BLaER1 treated with 17β-estradiol and CSF1 and Interleukin-3, amounts not matched to agents 10 nM and 100 nM (cell line): ENCODE measurements at regions not wholly inside any gene's neighbourhood (a gene's known extent, or its start where the extent isn't known, plus 50 kb on each side); places are given as distances from the start of the nearest gene placed in this dataset.

Source experiments
- H3K27ac ChIP-seq, 11 experiments: shearing (Covaris generic); formaldehyde crosslinking; 2 replicates each; pipeline ENCODE4 v1.8.1; 2022
- H3K27me3 ChIP-seq, 11 experiments: shearing (Covaris generic); formaldehyde crosslinking; 2 replicates each; pipeline ENCODE4 v1.8.1; 2022
- H3K36me3 ChIP-seq, 11 experiments: shearing (Covaris generic); formaldehyde crosslinking; 2 replicates each; pipeline ENCODE4 v1.8.1; 2022
- H3K4me1 ChIP-seq, 10 experiments: shearing (Covaris generic); formaldehyde crosslinking; 2 replicates each; pipeline ENCODE4 v1.8.1; 2022
- H3K4me2 ChIP-seq, 11 experiments: shearing (Covaris generic); formaldehyde crosslinking; 2 replicates each; pipeline ENCODE4 v1.8.1; 2022
- H3K4me3 ChIP-seq, 10 experiments: shearing (Covaris generic); formaldehyde crosslinking; 2 replicates each; pipeline ENCODE4 v1.8.1; 2022
- H3K9ac ChIP-seq, 11 experiments: shearing (Covaris generic); formaldehyde crosslinking; 2 replicates each; pipeline ENCODE4 v1.8.1; 2022
- H3K9me3 ChIP-seq, 11 experiments: shearing (Covaris generic); formaldehyde crosslinking; replicated peaks in 1 of 11; 2 replicates each; pipeline ENCODE4 v1.8.1; 2022
- H4K20me1 ChIP-seq, 11 experiments: shearing (Covaris generic); formaldehyde crosslinking; 2 replicates each; pipeline ENCODE4 v1.8.1; 2022
- Cebpa-rat ChIP-seq, 11 experiments: shearing (Covaris generic); IDR thresholded peaks; 2 replicates each; pipeline ENCODE4 v1.8.1; 2022

DNA sequence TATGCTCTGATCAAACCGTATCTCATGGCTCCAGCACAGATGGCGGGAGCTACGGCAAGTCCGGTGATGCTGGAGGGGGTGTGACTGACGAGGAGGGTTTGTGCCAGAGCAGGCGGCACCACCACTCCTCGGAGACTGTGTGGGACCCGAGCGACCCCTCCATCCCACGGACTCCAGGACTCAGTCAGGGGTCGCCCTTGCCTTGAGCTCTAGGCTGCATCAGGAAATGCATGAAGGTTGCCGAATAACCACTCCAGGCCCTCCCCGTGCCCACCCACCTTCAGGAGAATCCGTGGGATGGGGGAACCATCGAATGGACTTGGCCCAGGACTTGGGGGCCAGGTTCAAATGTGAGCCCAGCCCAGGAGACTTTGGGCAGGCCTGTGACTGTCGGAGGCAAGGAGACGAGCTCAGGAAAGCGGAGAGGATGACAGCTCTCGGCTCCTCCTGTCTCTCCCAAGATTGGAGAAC is 60.2 kb upstream of the ZNF469 start:
- H3K27me3 ChIP-seq, result no peaks in the 10 kb centered on the region
- peaks cover 0 to 4% (median 0%) of the 10 kb centered on the region in 11 experiments; a peak in 2 of 22 replicates for H4K20me1 ChIP-seq
- no peak for TF ChIP-seq Cebpa-rat (IDR thresholded peaks at IDR 0.05)
- H3K27ac ChIP-seq, result no peak overlapping the region
- H3K9me3 ChIP-seq, result peaks cover 8 to 35% (median 25%) of the 10 kb centered on the region in 11 experiments; a peak in 18 of 22 replicates
- no peak overlapping the region for H3K4me3 ChIP-seq
- H3K36me3 ChIP-seq, result no peaks in the 10 kb centered on the region
- peaks cover 0 to 33% (median 22%) of the 10 kb centered on the region in 10 experiments; a peak in 16 of 20 replicates for H3K4me1 ChIP-seq
- H3K9ac ChIP-seq, result no peak overlapping the region
- H3K4me2 ChIP-seq, result peak overlapping the region in 7 of 11 experiments; percentile 58 to 85 (median 76); a peak in 11 of 22 replicates

GRCh38 chr16:88323041-88323440 is 59.7 kb upstream of the ZNF469 start:
- no peak for TF ChIP-seq Cebpa-rat (IDR thresholded peaks at IDR 0.05)
- peaks cover 0 to 33% (median 22%) of the 10 kb centered on the region in 10 experiments; a peak in 16 of 20 replicates for H3K4me1 ChIP-seq
- no peaks in the 10 kb centered on the region for H3K27me3 ChIP-seq
- H4K20me1 ChIP-seq, result peaks cover 0 to 4% (median 0%) of the 10 kb centered on the region in 11 experiments; a peak in 1 of 22 replicates
- H3K4me2 ChIP-seq, result peak overlapping the region in 9 of 11 experiments; percentile 10 to 85 (median 76); a peak in 17 of 22 replicates
- H3K36me3 ChIP-seq, result no peaks in the 10 kb centered on the region
- peaks cover 8 to 35% (median 25%) of the 10 kb centered on the region in 11 experiments; a peak in 18 of 22 replicates for H3K9me3 ChIP-seq
- H3K27ac ChIP-seq, result peak overlapping the region in 2 of 11 experiments; percentile 22 to 32; a peak in 2 of 22 replicates
- H3K9ac ChIP-seq, result peak overlapping the region in 1 of 11 experiments; percentile 8; a peak in 1 of 22 replicates
- no peak overlapping the region for H3K4me3 ChIP-seq

DNA sequence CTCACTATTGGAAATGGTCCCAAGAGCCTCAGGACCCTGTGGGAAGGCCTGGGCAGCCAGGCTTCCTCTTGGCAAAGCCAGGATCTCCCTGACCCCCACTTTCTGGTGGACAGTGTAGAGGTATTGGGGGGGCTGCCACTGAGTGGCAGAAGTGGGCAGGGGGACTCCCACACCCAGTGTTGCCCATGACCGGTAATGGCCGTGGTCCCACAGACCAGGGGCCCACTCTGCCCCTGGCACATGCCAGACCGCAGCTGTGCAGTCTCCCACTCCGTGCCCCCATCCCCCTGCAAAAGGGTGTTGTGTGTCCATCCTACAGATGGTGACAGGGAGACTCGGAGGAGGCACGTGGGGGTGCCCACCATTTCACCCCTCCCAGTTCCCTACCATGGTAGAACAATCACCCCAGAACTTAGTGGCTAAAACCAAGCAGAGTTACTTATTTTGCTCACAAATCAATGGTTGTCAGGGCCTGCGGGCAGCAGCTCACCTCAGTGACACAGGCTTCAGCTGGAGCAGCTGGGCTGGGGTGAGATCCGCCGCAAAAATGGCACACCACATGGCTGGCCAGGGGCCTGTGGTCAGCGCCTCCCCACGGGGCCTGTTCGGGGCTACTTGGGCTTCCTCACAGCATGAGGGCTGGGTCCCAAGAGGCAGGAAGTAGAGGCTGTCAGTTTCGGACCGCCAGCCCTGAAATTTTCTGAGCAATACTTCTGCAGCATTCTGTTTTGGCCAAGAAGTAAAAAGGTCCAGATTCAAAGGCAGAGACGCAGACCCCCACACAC is 59.0 kb upstream of the ZNF469 start:
- TF ChIP-seq Cebpa-rat (IDR thresholded peaks at IDR 0.05), result no peak
- Histone ChIP-seq H3K9ac (peak overlapping the region in 1 of 11 experiments; percentile 14; a peak in 1 of 22 replicates), H3K27me3 (no peaks in the 10 kb centered on the region), H3K4me2 (peak overlapping the region in 10 of 11 experiments; percentile 8 to 85 (median 69); a peak in 17 of 22 replicates), H3K9me3 (peaks cover 8 to 35% (median 25%) of the 10 kb centered on the region in 11 experiments; a peak in 18 of 22 replicates), H3K36me3 (no peaks in the 10 kb centered on the region), H3K4me1 (peaks cover 0 to 28% (median 20%) of the 10 kb centered on the region in 10 experiments; a peak in 16 of 20 replicates), H3K27ac (peak overlapping the region in 4 of 11 experiments; percentile 11 to 32 (median 24); a peak in 5 of 22 replicates), H3K4me3 (no peak overlapping the region), H4K20me1 (peaks cover 0 to 4% (median 0%) of the 10 kb centered on the region in 11 experiments; a peak in 1 of 22 replicates)

DNA sequence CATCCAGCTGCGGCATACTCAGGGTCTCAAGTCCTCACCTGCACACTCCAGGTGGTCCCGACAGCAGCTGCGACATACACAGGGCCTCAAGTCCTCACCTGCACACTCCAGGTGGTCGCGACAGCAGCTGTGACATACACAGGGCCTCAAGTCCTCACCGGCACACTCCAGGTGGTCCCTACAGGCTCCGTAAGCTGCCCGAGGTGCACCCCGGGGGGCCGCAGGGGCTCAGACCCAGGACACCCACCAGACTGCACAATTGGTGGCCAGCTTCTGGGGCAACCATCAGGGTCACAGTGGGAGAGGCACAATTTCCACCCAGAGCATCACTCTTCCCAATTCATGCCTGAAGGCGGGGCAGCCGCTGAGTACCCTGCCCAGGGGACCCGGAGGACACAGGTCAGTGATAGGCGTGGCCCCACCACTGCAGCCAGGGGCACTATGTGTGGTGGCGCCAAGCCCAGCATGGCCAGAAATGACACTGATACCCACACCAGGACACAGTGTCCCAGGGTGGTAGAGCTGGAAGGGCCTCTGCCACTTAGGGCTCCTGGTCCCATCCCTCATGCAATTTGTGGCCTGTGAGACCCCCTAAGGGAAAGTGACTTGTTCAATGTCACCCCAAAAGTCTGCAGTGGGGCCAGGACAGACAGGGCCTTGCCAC is 57.5 kb upstream of the ZNF469 start:
- H3K36me3 ChIP-seq, result no peaks in the 10 kb centered on the region
- H3K9ac ChIP-seq, result no peak overlapping the region
- no peaks in the 10 kb centered on the region for H3K27me3 ChIP-seq
- H3K4me1 ChIP-seq, result peaks cover 2 to 32% (median 24%) of the 10 kb centered on the region in 10 experiments; a peak in 18 of 20 replicates
- H3K4me3 ChIP-seq, result no peak overlapping the region
- peaks cover 8 to 35% (median 25%) of the 10 kb centered on the region in 11 experiments; a peak in 18 of 22 replicates for H3K9me3 ChIP-seq
- no peak overlapping the region for H3K4me2 ChIP-seq
- H3K27ac ChIP-seq, result no peak overlapping the region
- H4K20me1 ChIP-seq, result peaks cover 0 to 4% (median 0%) of the 10 kb centered on the region in 11 experiments; a peak in 1 of 22 replicates
- no peak for TF ChIP-seq Cebpa-rat (IDR thresholded peaks at IDR 0.05)

DNA sequence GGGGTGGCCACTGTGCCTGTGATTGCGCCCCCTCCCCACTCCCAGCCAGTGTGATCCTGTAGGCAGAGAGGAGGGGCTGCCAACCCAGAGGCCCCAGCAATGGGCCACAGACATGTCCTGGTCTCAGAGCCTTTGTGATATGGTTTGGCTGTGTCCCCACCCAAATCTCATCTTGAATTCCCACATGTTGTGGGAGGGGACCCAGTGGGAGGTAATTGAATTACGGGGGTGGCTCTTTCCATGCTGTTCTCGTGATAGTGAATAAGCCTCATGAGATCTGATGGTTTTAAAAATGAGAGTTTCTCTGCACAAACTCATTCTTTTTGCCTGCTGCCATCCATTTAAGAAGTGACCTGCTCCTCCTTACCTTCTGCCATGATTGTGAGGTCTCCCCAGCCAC is 56.8 kb upstream of the ZNF469 start:
- H3K4me1 ChIP-seq, result peaks cover 7 to 38% (median 29%) of the 10 kb centered on the region in 10 experiments; a peak in 18 of 20 replicates
- H3K9ac ChIP-seq, result no peak overlapping the region
- peaks cover 0 to 4% (median 0%) of the 10 kb centered on the region in 11 experiments; a peak in 1 of 22 replicates for H4K20me1 ChIP-seq
- no peaks in the 10 kb centered on the region for H3K36me3 ChIP-seq
- no peak overlapping the region for H3K27ac ChIP-seq
- H3K4me2 ChIP-seq, result no peak overlapping the region
- H3K27me3 ChIP-seq, result no peaks in the 10 kb centered on the region
- no peak for TF ChIP-seq Cebpa-rat (IDR thresholded peaks at IDR 0.05)
- H3K4me3 ChIP-seq, result no peak overlapping the region
- H3K9me3 ChIP-seq, result peaks cover 7 to 33% (median 24%) of the 10 kb centered on the region in 11 experiments; a peak in 18 of 22 replicates

- Histone ChIP-seq H3K9ac (no peak overlapping the region), H3K4me1 (peaks cover 9 to 38% (median 30%) of the 10 kb centered on the region in 10 experiments), H3K36me3 (no peaks in the 10 kb centered on the region), H3K4me3 (no peak overlapping the region), H3K27me3 (no peaks in the 10 kb centered on the region), H3K27ac (no peak overlapping the region), H4K20me1 (peaks cover 0 to 4% (median 0%) of the 10 kb centered on the region in 11 experiments; a peak in 1 of 22 replicates), H3K9me3 (peaks cover 6 to 24% (median 16%) of the 10 kb centered on the region in 11 experiments; a peak in 18 of 22 replicates), H3K4me2 (peak overlapping the region in 2 of 11 experiments; percentile 9 to 20; a peak in 1 of 22 replicates)
- no peak for TF ChIP-seq Cebpa-rat (IDR thresholded peaks at IDR 0.05)
Measured at GRCh38 chr16:88326611-88327485, 55.9 kb upstream of the ZNF469 start.

GRCh38 chr16:88327561-88328312 is 55.0 kb upstream of the ZNF469 start:
- no peaks in the 10 kb centered on the region for H3K36me3 ChIP-seq
- H4K20me1 ChIP-seq, result peaks cover 0 to 4% (median 0%) of the 10 kb centered on the region in 11 experiments; a peak in 1 of 22 replicates
- H3K27me3 ChIP-seq, result no peaks in the 10 kb centered on the region
- H3K4me1 ChIP-seq, result peaks cover 17 to 44% (median 37%) of the 10 kb centered on the region in 10 experiments
- H3K27ac ChIP-seq, result no peak overlapping the region
- no peak overlapping the region for H3K4me3 ChIP-seq
- peaks cover 6 to 20% (median 14%) of the 10 kb centered on the region in 11 experiments; a peak in 18 of 22 replicates for H3K9me3 ChIP-seq
- H3K9ac ChIP-seq, result no peak overlapping the region
- H3K4me2 ChIP-seq, result peak overlapping the region in 2 of 11 experiments; percentile 9 to 20; a peak in 3 of 22 replicates
- TF ChIP-seq Cebpa-rat (IDR thresholded peaks at IDR 0.05), result no peak
